NCI-H526 treated with DMSO at 0.1 percent for 48 hours (cell line): ENCODE measurements at regions not wholly inside any gene's neighbourhood (a gene's known extent, or its start where the extent isn't known, plus 50 kb on each side); places are given as distances from the start of the nearest gene placed in this dataset.
"Not testable (repeated sequence)": the region's sequence is repeated elsewhere in the genome, so short reads cannot be mapped to it uniquely, and the experiment has no call there.

Source experiments
- DNase-seq: peaks from one replicate; lab custom pipeline; 2025; lab: John Stamatoyannopoulos, UW

DNA sequence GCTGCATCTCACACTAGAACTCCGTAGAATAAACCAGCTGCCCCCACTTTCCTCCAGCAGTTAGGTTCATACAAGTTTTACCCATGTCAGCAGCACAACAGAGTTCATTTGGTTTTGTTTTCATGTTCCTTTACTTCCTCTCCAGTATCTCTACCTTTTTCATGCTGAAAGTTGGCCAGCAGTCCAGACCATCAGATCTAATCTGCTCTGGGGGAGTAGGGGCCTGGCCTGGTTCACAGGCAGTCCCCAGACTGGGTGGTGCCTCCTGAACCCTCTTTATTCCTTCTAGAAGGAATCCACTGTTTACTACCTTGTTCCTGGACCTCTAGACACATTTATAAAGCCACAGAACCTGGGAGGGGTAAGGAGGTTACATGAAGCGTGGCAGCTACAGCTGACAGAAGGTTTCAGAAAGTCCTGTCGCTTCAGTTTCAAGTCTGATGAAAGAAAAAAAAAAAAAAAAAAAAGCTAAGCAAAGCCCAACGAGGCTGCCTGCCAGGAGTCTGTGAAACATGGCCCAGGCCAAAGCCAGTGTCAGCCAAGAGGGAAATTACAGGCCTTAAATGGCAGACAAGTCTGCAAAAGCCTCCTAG, 184.6 kb upstream of the JUN start:
- DNase-seq: no peak

DNA sequence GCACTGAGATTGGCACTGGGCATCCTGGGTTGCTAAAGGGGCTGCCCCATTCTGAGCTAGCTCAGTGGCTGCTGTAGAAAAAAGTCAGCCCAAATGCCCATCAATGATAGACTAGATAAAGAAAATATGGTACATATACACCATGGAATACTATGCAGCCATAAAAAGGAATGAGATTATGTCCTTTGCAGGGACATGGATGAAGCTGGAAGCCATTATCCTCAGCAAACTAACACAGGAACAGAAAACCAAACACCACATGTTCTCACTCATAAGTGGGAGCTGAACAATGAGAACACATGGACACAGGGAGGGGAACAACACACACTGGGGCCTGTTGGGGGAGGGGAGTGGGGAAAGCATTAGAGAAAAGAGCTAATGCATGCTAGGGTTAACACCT, 185.3 kb upstream of the JUN start:
- not testable (repeated sequence) for DNase-seq

DNA sequence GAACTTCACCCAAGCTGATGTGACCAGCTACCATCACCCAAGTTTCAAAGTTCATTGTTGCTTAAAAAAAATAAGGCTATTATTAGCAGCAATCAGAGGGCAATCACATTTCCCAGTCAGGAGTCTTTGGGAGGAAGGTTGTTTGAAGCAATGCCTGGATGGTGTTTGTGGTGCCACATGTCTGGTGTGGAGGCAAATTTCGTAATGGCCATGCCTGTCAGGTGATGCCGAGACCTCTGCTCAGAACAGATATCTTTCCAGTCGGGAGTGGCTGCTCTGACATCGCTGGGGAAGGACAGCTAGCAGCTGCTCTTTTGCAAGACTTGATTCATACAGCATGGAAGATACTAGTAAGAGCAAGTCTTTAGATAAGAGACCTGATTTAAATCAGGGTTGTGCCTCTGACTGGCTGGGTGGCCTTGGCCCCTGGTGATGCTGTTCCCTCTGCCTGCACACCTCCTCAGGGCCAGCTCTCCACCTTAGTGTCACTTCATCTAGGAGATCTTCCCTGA, 187.8 kb upstream of the JUN start:
- DNase-seq: no peak

DNA sequence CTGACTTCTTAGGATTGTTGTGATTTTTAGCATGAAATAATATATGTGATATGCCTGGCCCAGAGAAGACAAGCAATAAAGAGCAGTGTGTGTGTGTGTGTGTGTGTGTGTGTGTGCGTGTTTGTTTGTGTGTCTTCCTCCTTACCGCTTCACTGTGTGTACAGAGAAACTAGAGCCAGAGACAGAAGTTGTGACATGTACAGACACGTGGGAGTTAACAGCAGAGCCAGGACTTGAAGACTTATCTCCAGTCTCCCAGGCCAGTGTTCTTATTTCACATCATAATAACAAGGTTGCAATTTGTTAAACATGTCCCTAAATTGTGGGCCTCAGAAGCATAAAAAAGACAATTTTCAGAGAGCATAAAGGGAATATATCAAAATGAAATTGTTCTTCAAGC, 192.0 kb upstream of the JUN start:
- DNase-seq: no peak

DNA sequence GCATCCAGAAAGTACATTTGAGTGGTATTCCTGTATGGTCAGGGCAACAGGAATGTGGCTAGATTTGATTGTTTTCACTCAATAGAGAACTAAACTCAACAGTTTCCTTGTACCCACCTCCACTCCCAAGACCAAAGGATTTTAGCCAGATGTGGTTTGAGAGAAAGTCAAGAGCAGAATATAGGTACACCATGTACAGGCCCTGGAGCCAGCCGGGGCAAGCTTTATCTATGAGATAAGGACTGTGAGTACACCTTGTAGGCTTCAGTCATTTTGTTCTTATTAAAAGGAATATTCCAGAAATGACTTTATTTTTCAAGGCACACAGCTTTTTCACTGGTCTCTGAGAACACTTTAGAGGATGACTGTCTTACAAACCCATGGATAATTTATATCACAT, 192.4 kb upstream of the JUN start:
- DNase-seq: no peak

DNA sequence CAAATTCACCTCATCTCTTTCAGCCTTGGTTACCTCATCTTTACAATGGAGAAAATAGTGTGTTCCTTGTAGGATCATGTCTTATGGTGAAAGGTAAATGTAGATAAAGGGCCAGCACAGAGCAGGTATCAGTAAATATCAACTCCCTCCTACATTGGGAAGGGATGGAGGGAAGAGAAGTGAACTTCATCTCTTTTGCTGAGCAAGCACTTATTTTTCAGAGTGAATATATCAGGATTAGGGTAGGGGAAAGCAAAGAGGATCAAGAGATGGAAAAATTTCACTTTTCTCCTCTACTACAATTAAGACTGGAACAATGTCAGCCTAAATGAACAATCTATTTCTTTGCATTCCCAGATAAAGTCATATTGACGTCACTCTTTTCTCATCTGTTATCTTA, 193.8 kb upstream of the JUN start:
- no peak for DNase-seq

DNA sequence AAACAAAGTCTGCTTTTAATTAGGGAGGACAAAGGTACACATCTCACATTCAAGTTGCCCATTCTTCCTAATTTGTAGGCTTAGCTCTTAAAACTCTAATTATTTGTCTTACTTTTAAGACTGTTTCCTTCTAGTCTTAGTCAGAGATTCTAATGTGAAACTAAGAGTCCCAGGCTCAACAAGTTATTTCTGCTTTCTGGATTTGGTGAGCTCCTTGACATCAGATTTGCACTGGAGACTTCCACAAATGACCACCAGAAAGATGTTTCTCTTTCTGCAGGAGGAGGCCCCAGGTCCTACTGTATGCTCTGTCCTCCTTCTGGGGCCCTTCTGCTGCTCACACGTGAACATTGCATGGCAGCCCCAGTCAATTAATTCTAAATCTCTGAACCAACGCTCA, 194.2 kb upstream of the JUN start:
- DNase-seq: no peak

DNA sequence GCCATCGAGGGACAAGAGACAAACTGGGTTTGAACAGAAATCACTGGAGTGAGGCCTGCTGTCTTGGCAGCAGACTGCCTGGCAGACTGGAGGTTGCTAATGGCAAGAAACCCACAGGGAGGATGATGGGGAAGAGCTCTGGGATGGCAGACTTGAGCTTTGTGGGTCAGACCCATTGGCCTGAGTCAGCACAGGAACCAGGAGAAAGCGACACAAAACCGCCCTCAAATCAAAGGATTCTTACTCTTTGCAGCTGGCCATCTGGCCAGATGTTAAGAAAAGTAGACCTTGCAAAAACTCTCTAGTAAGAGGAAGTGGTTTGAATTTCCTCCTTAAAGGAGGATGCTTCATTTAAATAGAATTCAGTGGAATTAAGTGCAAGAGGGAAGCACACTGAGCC, 195.2 kb upstream of the JUN start:
- no peak for DNase-seq

DNA sequence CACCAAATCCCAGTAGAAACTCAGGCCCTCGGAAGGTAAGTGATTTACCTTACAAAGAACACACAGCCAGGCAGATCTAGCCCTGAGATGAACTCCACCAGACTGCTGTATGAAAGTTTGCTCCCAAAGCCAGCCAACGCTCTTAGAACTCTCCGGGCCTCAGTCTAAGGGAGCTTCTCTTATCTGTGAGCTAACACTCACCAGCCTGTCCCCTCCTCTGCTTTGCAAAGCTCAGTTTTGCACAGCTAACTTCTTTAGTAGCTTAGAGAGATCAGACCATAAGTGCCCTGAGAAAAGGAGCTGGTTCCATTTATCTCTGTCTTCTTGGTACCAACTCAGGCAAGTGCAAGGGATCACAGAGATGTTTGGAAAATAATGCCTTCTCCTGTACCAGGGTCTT, 195.8 kb upstream of the JUN start:
- no peak for DNase-seq

DNA sequence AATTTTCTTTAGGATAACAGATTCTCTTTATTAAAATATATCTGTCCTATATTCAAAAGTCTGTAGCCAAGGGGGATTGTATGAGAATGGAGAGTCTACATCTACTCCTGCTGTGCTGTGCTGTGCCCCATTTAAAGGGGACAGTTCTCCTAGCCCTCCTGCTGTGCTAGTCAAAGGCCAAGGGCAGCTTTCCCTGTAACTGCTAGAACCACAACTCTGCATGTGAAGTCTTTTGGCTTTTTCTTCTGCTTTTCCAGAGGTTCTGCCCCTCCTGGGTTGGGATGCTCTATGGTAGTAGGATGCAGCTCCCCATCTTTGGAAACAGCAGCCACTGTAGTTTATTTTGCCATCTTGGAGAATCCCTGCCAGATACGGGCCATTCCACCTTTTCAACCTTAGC, 197.5 kb upstream of the JUN start:
- no peak for DNase-seq

DNA sequence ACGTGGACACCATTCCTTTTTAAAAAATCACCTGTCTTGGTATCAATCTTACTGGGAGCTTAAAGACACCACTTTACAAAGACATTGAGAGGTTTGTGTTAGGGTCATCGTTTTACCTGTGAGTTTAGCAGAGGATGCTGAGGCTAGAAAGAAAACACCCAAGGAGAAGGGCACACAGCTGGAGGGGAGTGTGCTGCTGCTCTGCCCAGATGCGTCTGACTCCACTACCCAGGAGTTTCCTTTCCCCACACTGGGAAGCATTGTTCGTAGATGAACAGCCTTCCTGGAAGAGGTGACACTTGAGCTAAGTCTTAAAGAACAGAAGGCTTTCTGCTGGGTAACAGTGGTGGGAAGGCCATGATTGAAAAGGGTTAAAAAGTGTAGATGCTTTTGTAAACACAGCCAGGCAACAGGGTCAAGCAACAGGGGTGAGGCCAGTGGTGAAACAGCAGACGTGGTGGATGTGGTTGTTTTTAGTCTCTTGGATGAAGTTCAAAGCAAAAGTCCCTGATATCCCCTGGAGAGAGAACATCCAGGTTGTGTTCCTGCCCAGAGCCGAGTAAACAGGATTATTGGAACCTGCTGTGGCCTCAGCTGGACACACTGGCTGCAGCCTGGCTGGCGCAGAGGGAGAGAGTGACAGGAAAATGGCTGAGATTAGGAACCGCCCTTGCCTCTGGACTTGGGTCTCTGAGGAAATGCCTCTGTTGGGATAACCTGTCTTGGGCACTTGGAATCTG, 198.6 kb upstream of the JUN start:
- no peak for DNase-seq

DNA sequence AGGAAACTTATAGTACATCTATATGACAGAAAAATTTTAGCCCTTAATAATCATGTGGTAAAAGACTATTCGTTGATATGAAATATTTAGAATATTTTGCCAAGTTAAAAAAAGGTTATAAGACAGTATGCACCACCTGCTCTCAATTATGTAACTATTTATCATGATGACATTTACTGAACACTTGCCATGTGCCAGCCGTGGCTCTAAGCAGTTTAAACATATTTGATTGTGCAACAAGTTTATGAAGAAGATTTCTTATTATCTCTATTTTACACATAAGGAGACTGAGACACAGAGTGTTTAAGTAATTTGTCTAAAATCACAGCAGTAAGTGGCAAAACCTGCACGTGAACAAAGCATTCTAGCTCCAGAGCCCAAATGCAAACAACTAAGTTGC, 199.3 kb upstream of the JUN start:
- no peak for DNase-seq

DNA sequence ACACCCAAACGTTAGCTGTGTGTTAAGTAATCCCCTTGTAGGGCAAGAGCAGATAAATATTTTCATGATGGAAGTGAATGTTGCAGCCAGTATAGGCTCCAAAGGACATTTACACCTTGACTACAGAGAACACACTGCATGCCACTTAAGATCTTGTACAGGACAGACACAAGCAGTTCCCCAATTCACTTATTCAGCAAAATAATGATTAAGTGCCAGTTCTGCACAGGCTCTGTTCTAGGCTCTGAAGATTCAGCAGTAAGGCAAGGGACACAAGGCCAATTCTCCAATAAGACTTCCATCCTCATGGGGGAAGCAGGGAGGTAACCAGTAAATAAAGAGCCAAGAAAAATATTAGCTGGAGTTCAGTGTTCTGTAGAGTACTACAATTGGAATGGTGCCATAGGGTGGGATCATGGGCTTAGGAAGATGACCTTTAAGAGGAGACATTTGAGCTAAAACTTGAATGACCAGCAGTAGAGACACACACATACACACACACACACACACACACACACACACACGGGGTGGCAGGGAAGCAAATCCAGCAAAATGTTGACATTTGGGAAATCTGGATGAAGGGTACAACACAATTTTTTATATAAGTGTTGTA, 199.9 kb upstream of the JUN start:
- no peak for DNase-seq

DNA sequence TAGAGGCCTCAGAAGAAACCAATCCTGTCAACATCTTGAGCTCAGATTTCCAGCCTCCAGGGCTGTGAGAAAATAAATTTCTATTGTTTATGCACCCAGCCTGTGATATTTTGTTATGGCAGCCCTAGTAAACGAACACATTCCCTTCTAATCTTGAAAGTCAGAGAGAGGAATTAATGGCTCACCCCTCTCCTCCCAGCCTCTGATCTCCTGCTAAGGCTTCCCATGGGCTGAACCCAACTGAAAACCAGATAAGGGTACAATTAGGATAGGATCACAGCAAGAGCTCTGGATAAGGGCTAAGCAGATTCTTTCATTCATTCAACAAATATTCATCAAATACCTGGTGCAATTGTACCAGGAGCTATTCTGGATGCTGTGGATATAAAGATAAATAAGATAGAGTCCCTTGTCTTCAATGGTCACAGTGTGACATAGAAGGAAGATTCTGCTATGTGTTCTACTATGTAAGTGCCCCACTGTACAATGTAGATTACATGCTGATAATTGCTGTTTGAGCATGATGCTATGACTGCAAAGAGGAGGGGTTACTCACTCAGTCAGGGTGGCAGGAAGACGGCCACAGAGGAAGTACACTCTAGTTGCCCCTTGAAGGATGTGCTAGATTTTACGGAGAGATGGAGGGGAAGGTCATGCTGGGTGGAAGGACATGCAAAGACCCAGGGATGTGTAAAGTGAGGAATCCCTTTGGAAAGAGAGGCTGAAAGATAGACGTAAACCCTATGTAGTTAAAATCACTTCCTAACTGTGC, 203.3 kb upstream of the JUN start:
- DNase-seq: no peak

DNA sequence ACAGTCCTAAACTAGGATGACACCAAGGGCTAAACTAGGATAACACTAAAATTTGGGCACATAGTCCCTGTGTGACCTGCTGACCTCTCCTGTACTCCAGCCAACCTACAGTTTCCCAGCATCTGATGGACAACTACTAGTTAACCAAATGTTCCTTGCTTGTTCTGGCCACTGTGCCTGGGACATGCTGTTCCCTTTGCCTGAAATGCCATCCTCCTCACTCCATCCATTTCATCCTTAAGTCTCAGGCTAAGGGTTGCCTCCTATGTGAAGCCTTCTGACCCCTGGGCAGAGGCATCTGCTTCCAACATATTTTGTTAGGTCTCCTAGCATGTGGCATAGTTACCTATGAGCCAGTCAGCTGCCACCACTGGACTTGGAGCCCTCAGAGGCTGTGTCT, 204.9 kb upstream of the JUN start:
- DNase-seq: no peak

DNA sequence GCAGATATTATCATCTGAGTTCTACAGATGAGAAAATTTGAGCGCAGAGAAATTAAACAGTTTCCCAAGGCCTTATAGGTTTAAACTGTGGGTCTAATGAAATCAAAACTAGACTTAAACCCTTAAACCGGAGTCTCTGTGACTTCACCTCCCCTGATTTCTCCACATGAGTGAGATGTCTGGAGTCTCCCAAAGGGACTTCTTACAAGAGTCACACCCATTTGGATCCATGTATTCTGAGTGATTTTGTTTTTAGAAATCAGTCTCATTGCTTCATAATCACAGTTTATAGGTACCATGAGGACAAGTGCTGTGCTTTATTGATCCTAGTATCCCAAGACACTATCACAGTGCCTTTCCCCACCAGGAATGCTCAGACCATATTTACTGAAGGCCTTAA, 206.0 kb upstream of the JUN start:
- no peak for DNase-seq

DNA sequence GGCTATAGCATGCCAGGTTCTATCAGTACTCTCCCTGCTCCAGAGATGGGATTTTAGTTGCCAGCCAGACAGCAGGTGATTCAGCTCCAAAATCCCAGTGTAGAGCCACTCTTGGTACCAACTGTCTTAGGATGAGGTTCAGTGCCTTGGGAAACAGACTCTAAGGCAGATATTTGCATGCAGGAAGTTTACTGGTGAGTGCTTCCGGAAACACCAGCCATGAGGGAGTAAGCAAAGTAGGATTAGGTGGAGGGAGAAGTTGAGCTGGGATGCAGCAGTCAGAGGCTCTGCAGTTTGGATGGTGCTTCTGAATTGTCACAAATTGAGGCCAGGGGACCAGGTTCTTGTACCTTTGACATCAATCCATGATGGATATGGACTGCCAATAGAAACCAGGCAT, 207.5 kb upstream of the JUN start:
- no peak for DNase-seq

DNA sequence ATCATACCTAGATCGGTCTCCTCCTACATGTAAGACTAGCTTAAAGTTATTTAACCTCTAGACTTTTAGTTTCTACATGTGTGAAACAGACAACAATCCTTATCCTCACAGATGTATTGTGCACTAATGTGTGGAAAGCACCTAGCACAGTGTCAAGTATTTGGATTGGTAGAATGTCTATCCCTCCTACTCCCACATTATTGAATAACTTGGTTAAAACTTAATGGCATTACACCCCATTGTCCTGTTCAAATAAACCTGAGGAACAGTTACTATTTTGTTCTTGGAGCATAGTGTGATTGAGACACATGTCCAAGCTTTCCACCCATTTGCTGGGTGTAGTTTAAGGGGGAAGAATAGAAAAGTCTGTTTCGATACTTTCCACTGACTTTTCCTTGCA, 208.8 kb upstream of the JUN start:
- DNase-seq: no peak

DNA sequence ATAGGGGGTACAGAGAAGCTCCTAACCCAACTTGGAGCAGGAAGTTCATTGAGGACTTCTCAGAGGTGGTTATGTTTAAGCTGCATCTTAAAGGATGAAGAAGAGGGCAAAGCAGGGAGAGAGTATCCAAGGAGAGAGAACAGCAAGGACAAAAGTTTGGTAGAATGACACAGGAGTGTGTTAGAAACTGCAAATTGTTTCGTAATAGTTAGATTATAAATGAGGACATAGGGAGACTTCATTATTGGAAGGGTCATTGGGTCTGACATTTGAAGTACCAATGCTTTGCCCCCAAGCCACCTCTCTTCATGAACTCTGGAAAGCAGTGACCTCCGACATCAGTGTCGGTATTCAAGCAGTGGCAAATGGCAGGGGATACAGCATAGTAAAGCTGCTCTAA, 209.6 kb upstream of the JUN start:
- DNase-seq: no peak

DNA sequence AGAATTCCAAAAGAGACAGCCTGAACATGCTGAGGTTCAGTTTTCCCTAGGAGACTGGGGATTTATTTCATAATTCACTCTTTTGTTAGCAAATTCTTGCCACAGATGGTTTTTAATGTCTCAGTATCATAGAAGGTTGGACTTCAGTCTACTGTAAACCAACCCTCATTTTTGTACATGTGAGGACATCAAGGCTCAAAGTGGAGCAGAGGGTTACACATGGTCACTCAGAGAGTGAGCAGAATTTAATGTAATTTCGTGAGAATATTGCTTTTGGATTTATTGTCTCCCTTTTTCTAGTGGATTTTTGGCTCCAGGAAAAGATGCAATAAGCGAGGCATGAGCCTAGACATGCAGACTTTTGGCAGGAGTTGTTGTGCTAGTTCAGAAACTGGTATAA, 210.8 kb upstream of the JUN start:
- no peak for DNase-seq

DNA sequence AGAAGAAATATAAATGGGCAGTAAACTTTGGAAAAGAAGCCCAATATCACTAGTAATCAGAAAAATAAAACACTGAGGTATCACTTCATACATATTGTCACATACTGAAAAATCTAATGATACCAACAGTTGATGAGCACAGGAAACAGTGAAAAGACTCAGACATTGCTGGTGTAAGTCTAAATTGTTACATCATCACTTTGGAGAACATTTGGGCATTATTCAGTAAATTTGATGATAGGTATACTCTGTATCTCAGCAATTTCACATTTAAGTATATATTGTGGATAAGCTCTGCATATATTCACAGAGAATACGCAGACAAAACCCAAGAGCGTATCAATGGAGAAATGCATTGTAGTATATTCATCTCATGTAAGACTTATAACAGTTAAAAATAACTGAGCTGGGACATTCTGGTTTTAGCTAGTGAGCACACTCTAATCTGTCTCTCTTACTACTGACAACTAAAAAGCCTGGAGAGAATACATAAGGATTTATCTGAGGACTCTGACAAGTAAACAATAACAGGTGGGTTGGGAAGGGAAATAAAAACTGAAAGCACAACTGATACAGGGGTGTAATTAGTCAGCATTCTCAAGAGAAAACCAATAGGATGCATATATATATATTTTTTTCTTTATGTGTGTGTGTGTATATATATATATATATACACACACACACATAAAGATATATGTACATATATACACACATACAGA, 212.7 kb upstream of the JUN start:
- no peak for DNase-seq

DNA sequence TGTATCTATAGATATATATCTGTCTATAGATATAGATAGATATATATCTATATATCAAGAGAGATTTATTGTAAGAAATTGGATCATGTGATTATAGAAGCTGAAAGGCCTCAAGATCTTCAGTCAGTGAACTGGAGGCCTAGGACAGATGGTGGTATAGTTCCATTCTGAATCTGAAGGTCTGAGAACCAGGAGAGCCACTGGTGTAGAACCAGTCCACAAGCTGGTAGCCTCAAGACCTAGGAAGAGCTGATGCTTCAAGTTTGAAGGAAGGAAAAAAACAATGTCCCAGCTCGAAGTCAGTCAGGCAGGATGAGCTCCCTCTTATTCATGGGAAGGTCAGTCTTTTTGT, 213.2 kb upstream of the JUN start:
- DNase-seq: no peak
